ENCODE measurements at regions not wholly inside any gene's neighbourhood (a gene's known extent, or its start where the extent isn't known, plus 50 kb on each side); places are given as distances from the start of the nearest gene placed in this dataset.

GRCh38 chr6:85744433-85744970 lies 101.8 kb upstream of the SYNCRIP start:
- ChIA-PET CTCF (no interaction called here), POLR2A (ENCODE audit: unreplicated experiment) (no interaction called here)
- no peak overlapping the region for H3K27ac ChIP-seq (ENCODE audit: low read length)
- peaks cover 4% of the 10 kb centered on the region for H3F3A ChIP-seq (ENCODE audit: low read length, unreplicated experiment)
- H3K9me2 ChIP-seq (replicated peaks; ENCODE audit: low read length) = no peaks in the 10 kb centered on the region
- peaks cover 18% of the 10 kb centered on the region for H3K4me1 ChIP-seq (ENCODE audit: insufficient read depth, low read length)
- no peaks in the 10 kb centered on the region for H3K36me3 ChIP-seq (ENCODE audit: low read depth, low read length)
- no peak overlapping the region for H3K4me3 ChIP-seq (ENCODE audit: low read length)
- DNase-seq = no peak
- H4K20me1 ChIP-seq (ENCODE audit: low read length) = no peaks in the 10 kb centered on the region
- H3K4me2 ChIP-seq (ENCODE audit: low read length) = no peak overlapping the region
- no peak overlapping the region for H3K9ac ChIP-seq (ENCODE audit: low read length)
- no peaks in the 10 kb centered on the region for H3K27me3 ChIP-seq (ENCODE audit: low read length)
- no peaks in the 10 kb centered on the region for H3K9me3 ChIP-seq (ENCODE audit: low read length)
- no TSS peak for BruUV-seq (replicated peaks)
- no peak overlapping the region for H2AFZ ChIP-seq (ENCODE audit: low read length)
- no peaks in the 10 kb centered on the region for H3K79me2 ChIP-seq (ENCODE audit: low read length)
- no peak for TF ChIP-seq CTCF (conservative IDR thresholded peaks at IDR 0.05; ENCODE audit: low read depth, low read length)
- no peak for TF ChIP-seq EZH2phosphoT487 (IDR thresholded peaks at IDR 0.05; ENCODE audit: borderline replicate concordance, low read length)
- TF ChIP-seq EZH2 (IDR thresholded peaks at IDR 0.05; ENCODE audit: low read length, unreplicated experiment) = no peak
- intact Hi-C loops (cut with micrococcal nuclease) = no loop called here
- ATAC-seq = no peak

DNA sequence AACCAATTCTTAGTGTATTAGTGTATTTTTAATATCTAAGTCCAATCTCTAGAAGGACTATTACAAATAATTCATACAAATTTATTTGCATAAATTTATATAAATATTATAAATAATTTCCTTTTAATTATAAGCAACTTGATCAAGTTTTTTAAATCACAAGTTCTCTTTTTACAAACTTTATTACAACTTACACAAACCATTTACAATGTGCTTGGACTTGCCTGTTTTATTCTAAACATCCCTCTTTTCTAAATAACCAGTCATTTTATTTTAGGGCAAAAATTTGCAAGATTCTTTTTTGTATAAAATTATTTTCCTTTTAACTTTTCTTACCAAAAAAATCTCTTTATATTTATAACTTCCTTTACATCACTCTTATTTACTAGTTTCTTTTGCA lies 83.5 kb upstream of the SYNCRIP start:
- H3K36me3 ChIP-seq (ENCODE audit: low read depth, low read length) = no peaks in the 10 kb centered on the region
- no TSS peak for BruUV-seq (replicated peaks)
- no peaks in the 10 kb centered on the region for H3K4me1 ChIP-seq (ENCODE audit: insufficient read depth, low read length)
- no peaks in the 10 kb centered on the region for H3K9me2 ChIP-seq (replicated peaks; ENCODE audit: low read length)
- intact Hi-C loops (cut with micrococcal nuclease) = no loop called here
- no peaks in the 10 kb centered on the region for H3K27me3 ChIP-seq (ENCODE audit: low read length)
- no peaks in the 10 kb centered on the region for H4K20me1 ChIP-seq (ENCODE audit: low read length)
- no peaks in the 10 kb centered on the region for H3K79me2 ChIP-seq (ENCODE audit: low read length)
- H3K27ac ChIP-seq (ENCODE audit: low read length) = no peak overlapping the region
- no peak overlapping the region for H3K9ac ChIP-seq (ENCODE audit: low read length)
- no peaks in the 10 kb centered on the region for H3F3A ChIP-seq (ENCODE audit: low read length, unreplicated experiment)
- CTCF ChIA-PET = no interaction called here
- peaks cover 7% of the 10 kb centered on the region; the same call in 1 of the 2 replicates for H3K9me3 ChIP-seq (ENCODE audit: low read length)
- POLR2A ChIA-PET (ENCODE audit: unreplicated experiment) = no interaction called here
- TF ChIP-seq EZH2phosphoT487 (IDR thresholded peaks at IDR 0.05; ENCODE audit: borderline replicate concordance, low read length) = no peak
- TF ChIP-seq EZH2 (IDR thresholded peaks at IDR 0.05; ENCODE audit: low read length, unreplicated experiment) = no peak
- no peak for TF ChIP-seq CTCF (conservative IDR thresholded peaks at IDR 0.05; ENCODE audit: low read depth, low read length)
- DNase-seq (peak; percentile 18), ATAC-seq (no peak)
- H3K4me2 ChIP-seq (ENCODE audit: low read length) = no peak overlapping the region
- no peak overlapping the region for H2AFZ ChIP-seq (ENCODE audit: low read length)
- no peak overlapping the region for H3K4me3 ChIP-seq (ENCODE audit: low read length)

DNA sequence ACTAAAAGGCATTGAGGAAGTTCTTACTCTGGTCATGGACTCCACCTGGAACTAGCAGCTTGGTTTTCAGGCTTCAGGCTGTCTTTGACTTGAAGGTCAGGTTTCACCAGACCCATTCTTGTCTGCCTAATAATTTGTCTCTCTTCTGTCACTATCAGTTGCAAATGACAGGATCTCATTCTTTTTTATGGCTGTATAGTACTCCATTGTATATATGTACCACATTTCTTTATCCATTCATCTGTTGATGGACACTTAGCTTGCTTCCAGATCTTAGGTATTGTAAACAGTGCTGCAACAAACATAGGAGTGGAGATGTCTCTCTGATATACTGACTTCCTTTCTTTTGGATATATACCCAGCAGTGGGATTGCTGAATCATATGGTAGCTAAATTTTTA lies 73.1 kb upstream of the SYNCRIP start:
- BruUV-seq (replicated peaks) = no TSS peak
- H3K4me1 ChIP-seq (ENCODE audit: insufficient read depth, low read length) = no peaks in the 10 kb centered on the region
- no peaks in the 10 kb centered on the region for H3K27me3 ChIP-seq (ENCODE audit: low read length)
- DNase-seq (no peak), ATAC-seq (no peak)
- H2AFZ ChIP-seq (ENCODE audit: low read length) = no peak overlapping the region
- H3F3A ChIP-seq (ENCODE audit: low read length, unreplicated experiment) = no peaks in the 10 kb centered on the region
- no peaks in the 10 kb centered on the region for H3K9me2 ChIP-seq (replicated peaks; ENCODE audit: low read length)
- no peak for TF ChIP-seq EZH2phosphoT487 (IDR thresholded peaks at IDR 0.05; ENCODE audit: borderline replicate concordance, low read length)
- TF ChIP-seq CTCF (conservative IDR thresholded peaks at IDR 0.05; ENCODE audit: low read depth, low read length) = no peak
- H4K20me1 ChIP-seq (ENCODE audit: low read length) = no peaks in the 10 kb centered on the region
- H3K4me2 ChIP-seq (ENCODE audit: low read length) = no peak overlapping the region
- H3K9me3 ChIP-seq (ENCODE audit: low read length) = no peaks in the 10 kb centered on the region
- no peaks in the 10 kb centered on the region for H3K79me2 ChIP-seq (ENCODE audit: low read length)
- intact Hi-C loops (cut with micrococcal nuclease) = no loop called here
- H3K27ac ChIP-seq (ENCODE audit: low read length) = no peak overlapping the region
- ChIA-PET POLR2A (ENCODE audit: unreplicated experiment) (no interaction called here), CTCF (no interaction called here)
- H3K36me3 ChIP-seq (ENCODE audit: low read depth, low read length) = no peaks in the 10 kb centered on the region
- H3K9ac ChIP-seq (ENCODE audit: low read length) = no peak overlapping the region
- H3K4me3 ChIP-seq (ENCODE audit: low read length) = no peak overlapping the region

Measured in PC-3 (cell line).